Kidney (tissue), 13 donors: ENCODE measurements at regions not wholly inside any gene's neighbourhood (a gene's known extent, or its start where the extent isn't known, plus 50 kb on each side); places are given as distances from the start of the nearest gene placed in this dataset.

Source experiments
- DNase-seq, 5 donors: peaks; one replicate each; pipeline ENCODE4 v3.0.0-alpha.2; 2013 to 2020
- FAIRE-seq: peaks from 2 replicates; lab custom pipeline; 2012; peaks lifted over from hg19 to GRCh38; lab: Jason Lieb, UNC
- H3K27ac ChIP-seq, 2 donors: one replicate each; pipeline ENCODE4 v1.7.0; 2013; ENCODE audit warnings: low read depth in 2 of 2, low read length in 2 of 2, inconsistent platforms in 1 of 2
- H3K27me3 ChIP-seq: one replicate; pipeline ENCODE4 v1.7.1; 2013; ENCODE audit warnings: low read length, inconsistent platforms; ENCODE audit not compliant: control insufficient read depth, insufficient read depth
- H3K36me3 ChIP-seq, 3 donors: one replicate each; pipeline versions ENCODE4 v1.7.0 to v1.7.1; 2013; ENCODE audit warnings: low read length in 3 of 3, control low read depth in 1 of 3, inconsistent platforms in 1 of 3; ENCODE audit not compliant: insufficient read depth in 3 of 3, control insufficient read depth in 2 of 3
- H3K4me1 ChIP-seq, 3 donors: one replicate each; pipeline versions ENCODE4 v1.7.0 to v1.7.1; 2013; ENCODE audit warnings: low read length in 3 of 3, inconsistent platforms in 1 of 3, low read depth in 1 of 3; ENCODE audit not compliant: control insufficient read depth in 2 of 3, insufficient read depth in 2 of 3
- H3K4me3 ChIP-seq, 3 donors: one replicate each; pipeline versions ENCODE4 v1.7.0 to v1.8.1; 2013; ENCODE audit warnings: low read length in 3 of 3, control low read depth in 1 of 3, inconsistent platforms in 1 of 3
- H3K9ac ChIP-seq, 3 donors: one replicate each; pipeline versions ENCODE4 v1.7.0 to v1.7.1; 2013; ENCODE audit warnings: low read length in 3 of 3, control low read depth in 1 of 3, inconsistent platforms in 1 of 3
- H3K9me3 ChIP-seq, 3 donors: one replicate each; pipeline versions ENCODE4 v1.7.0 to v1.7.1; 2013; ENCODE audit warnings: low read length in 3 of 3, control low read depth in 1 of 3, inconsistent platforms in 1 of 3; ENCODE audit not compliant: control insufficient read depth in 2 of 3, insufficient read depth in 1 of 3
- intact Hi-C: fragments of 100-400 bp; cut with DNase I; formaldehyde crosslinking; loops from one replicate; pipeline ENCODE4 v1.11.1; 2022
- TF ChIP-seq, protein P1 (sequence below): IDR thresholded peaks from 3 replicates; pipeline ENCODE4 v1.5.1; 2012; ENCODE audit warnings: mild to moderate bottlenecking, moderate library complexity, borderline replicate concordance; ENCODE audit not compliant: insufficient read depth; ENCODE audit errors: extremely low read depth
- donor health status: control.
- donor health status: control.
- donor health status: control.
- donor health status: control.
- donor health status: control.
- donor health status: DM: yes; HTN: yes; CAD: no.
- donor health status: Normal renal cell carcinoma (clear cell type).

DNA sequence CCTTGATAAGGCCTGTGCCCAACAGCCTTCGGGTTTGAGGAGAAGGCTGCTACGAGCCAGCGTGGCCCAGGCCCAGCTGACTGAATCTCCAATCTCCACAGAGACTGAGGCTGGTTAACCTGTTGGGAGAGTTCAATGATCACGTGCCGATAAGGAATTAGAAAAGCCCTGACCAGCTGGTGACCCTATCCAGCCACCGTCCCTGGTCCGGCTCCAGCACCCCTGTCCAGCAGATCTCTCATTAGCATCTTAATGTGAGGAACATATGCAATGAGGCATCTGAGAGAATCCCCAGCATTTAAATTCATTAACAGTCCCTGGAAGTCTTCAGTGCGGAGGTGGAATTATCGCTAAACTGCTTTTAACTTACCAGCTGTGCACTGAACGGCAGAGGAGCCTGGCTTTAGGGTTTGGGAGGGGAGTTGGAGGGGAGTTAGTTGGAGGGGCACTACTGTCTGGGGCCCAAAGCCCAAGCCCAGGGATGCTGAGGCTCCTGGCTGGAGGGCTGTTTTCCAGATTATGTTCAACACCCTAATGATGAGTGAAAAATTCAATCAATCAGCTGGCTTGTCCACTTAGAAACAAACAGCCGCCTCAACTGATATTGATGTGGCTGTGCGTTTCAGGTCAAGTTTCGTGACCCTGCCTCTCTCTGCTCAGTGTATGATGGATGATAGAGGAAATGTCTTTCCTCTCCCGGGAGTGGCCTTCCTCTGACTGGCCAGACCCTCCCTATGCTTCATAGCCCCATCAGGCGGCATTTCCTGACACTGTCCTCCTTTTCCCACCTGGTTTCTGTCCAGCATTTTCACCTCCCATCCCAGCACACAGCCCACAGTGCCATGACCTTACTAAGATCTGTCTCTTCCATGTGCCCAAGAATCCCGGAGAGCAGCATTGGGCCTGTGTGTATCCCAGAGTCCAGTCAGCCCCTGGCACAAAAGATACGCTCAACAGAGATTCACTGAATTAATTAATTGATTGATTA, 184.5 kb downstream of the CCT6B start:
- Histone ChIP-seq H3K4me1 (no peaks in the 10 kb centered on the region), H3K36me3 (no peaks in the 10 kb centered on the region), H3K27me3 (no peaks in the 10 kb centered on the region), H3K4me3 (no peak overlapping the region), H3K9me3 (no peaks in the 10 kb centered on the region), H3K9ac (no peak overlapping the region), H3K27ac (no peak overlapping the region)
- FAIRE-seq: no peak
- TF ChIP-seq, protein P1, sequence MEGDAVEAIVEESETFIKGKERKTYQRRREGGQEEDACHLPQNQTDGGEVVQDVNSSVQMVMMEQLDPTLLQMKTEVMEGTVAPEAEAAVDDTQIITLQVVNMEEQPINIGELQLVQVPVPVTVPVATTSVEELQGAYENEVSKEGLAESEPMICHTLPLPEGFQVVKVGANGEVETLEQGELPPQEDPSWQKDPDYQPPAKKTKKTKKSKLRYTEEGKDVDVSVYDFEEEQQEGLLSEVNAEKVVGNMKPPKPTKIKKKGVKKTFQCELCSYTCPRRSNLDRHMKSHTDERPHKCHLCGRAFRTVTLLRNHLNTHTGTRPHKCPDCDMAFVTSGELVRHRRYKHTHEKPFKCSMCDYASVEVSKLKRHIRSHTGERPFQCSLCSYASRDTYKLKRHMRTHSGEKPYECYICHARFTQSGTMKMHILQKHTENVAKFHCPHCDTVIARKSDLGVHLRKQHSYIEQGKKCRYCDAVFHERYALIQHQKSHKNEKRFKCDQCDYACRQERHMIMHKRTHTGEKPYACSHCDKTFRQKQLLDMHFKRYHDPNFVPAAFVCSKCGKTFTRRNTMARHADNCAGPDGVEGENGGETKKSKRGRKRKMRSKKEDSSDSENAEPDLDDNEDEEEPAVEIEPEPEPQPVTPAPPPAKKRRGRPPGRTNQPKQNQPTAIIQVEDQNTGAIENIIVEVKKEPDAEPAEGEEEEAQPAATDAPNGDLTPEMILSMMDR: no peak
- no peak for DNase-seq
- intact Hi-C loops: no loop called here

GRCh38 chr17:34773036-34773435, 188.2 kb downstream of the CCT6B start:
- no peak overlapping the region for H3K9ac ChIP-seq
- H3K9me3 ChIP-seq: no peaks in the 10 kb centered on the region
- no peaks in the 10 kb centered on the region for H3K36me3 ChIP-seq
- TF ChIP-seq, protein P1: no peak
- no peak for FAIRE-seq
- no peaks in the 10 kb centered on the region for H3K27me3 ChIP-seq
- H3K4me1 ChIP-seq: no peaks in the 10 kb centered on the region
- H3K4me3 ChIP-seq: no peak overlapping the region
- no peak overlapping the region for H3K27ac ChIP-seq
- DNase-seq: no peak
- intact Hi-C loops: no loop called here

GRCh38 chr17:34771891-34772290, 189.4 kb downstream of the CCT6B start:
- H3K9ac ChIP-seq: no peak overlapping the region
- TF ChIP-seq, protein P1: no peak
- no peaks in the 10 kb centered on the region for H3K27me3 ChIP-seq
- no peak overlapping the region for H3K27ac ChIP-seq
- no peaks in the 10 kb centered on the region for H3K9me3 ChIP-seq
- DNase-seq (no peak), FAIRE-seq (no peak)
- intact Hi-C loops: no loop called here
- no peaks in the 10 kb centered on the region for H3K4me1 ChIP-seq
- H3K36me3 ChIP-seq: no peaks in the 10 kb centered on the region
- H3K4me3 ChIP-seq: no peak overlapping the region
